Stimulated activated CD4-positive, alpha-beta T cell treated with anti-CD3 and anti-CD28 coated beads, Interleukin-1b, Interleukin-23, amount 100 ng/mL, for 4 hours (primary cell): ENCODE measurements at regions not wholly inside any gene's neighbourhood (a gene's known extent, or its start where the extent isn't known, plus 50 kb on each side); places are given as distances from the start of the nearest gene placed in this dataset.
"Not testable (repeated sequence)": the region's sequence is repeated elsewhere in the genome, so short reads cannot be mapped to it uniquely, and the experiment has no call there.

Source experiments
- DNase-seq, 2 donors: peaks; one replicate each; pipeline ENCODE4 v3.0.0-alpha.2; 2020; ENCODE audit warnings: low read depth in 2 of 2

DNA sequence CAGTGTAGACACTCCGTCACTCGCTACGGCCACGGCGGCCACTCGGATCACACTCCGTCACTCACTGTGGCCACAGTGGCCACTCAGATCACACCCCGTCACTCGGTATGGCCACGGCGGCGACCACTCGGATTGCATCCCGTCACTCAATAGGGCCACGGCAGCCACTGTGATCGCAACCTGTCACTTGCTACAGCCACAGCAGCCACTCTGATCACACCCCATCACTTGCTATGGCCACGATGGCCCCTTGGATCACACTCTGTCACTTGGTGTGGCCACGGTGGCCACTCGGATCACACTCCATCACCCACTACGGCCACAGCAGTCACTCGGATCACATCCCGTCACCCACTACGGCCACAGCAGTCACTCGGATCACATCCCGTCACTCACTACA is 175.3 kb downstream of the LAT start:
- DNase-seq = not testable (repeated sequence)

DNA sequence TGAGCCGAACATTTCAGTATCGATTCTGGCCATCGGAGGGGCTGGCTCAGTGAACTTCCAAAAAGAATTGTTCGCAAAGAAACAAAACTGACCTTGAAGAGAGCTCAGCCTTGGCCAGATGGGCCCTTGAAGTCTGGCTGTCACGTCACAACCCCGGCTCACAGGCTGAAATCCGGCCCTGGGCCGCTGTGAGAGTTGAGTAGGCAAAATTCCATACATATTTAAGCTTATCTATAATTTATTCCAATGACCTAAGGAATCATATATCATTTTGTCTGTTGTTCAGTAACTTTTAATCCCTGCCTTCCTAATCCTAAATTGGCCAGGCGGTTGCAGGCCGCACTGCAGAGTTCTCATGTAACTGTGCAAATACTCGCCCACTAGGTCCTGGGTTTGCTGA is 174.8 kb downstream of the LAT start:
- DNase-seq = not testable (repeated sequence)

DNA sequence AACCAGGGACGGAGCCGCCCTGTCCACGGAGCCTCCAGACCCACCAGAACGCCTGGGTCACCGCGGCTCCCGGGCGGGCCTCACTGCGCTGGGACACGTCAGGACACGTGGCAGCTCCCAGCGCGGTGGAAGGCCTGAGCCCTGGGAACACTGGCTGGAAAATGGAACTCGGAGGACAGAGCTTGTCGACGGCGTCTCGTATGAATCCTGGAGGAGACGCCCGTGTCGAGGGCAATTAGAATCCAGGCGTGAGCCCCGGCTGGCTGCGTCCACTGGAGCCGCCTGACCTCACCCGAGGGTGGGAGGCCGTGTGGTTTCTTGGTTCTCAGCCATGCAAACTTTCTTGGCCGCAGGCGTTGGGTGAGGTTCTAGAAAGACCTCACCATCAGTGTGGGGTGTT is 173.9 kb downstream of the LAT start:
- DNase-seq = no peak

DNA sequence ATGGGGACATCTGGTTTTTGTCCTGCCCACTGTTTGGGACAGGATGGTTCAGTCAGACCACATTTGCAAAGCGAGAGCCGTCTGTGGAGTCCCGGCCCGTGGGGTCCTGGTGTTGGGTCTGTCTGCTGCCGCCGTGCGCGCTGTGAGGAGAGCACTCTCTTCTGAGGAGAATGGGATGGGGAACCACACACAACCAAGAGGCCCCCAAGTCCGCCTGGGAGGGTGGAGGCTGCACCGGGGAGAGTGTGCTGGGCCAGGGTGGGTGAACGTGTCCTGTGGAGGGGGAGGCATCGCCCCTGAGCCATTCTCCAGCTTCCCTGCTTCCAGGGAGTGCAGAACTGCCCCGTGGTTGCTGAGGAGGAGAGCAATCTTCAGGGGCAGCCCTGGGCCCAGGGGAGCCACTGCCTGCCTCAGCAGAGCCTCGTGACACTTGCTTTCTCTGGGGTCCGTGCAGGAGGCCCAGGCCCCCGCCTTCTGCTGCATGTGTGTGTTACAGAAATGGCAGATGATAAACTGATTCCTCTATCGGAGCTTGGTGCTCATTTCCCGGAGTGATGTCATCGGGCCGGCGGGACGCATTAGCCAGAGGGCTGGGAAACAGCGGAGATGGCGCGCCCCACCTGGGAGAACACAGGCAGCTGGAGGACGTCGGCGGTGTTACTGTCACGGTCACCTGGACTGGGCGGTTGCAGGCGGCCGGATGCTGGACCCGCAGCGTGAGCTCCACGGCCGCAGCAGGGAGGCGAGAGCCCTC is 173.4 kb downstream of the LAT start:
- DNase-seq = not testable (repeated sequence)

DNA sequence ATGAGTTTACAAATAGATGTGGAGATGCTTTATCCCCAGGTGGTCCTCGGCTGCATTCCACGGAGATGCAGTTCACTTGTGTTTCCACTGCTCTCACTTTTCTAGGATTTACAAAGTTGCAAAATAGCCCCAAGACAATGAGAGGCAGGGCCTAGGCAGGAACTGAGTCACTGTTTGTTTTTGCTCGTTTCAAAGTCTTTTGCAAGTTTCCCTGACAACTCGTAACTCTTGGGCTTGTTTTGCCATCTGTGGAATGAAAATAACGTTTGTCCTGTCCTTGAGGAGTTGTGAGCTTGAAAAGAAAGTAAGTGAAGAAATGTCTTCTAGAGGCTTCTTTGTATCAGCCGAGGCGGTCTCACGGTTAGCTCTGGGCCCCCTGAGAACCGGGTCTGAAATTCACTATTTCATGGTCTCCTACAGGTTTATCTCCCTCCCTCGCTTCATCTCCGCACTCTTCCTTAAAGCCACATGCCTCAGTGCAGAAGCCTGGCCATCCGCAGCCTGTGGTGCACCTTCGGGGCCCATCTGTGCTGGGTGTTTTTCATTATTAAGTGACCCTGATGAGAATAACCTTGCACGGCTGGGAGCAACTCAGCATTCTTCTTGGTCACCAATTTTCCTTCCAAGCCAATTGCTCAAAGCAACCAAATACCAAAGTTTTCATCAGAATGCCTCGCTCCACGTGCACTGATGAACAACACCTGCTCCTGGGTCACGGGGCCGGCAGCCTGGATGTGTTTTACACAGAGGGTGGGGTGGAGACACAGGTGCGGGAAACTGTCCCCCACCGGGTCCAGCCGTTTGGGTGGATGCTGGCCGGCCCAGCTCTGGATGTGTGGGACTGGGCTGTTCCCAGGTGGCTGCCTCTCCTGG is 172.4 kb downstream of the LAT start:
- DNase-seq = not testable (repeated sequence)

DNA sequence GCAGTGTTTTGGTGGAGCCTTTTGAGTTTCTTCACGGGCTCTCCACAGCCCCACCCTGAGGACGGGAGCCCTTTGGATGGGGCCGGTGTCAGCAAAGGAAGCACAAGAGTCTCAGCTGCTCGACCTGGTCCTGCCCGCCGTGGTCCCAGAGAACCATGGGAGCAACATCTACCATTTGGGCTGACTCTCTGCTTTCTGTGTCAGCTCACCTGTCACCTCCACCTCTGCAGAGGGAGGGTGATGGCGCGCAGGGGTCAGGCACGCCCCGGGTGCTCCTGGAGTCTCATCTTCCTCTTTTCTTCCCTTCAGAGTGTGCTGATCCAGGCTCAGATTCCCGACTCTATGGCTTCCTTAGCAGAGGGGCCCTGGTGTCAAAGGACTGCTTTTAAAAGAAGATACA is 171.7 kb downstream of the LAT start:
- no peak for DNase-seq

DNA sequence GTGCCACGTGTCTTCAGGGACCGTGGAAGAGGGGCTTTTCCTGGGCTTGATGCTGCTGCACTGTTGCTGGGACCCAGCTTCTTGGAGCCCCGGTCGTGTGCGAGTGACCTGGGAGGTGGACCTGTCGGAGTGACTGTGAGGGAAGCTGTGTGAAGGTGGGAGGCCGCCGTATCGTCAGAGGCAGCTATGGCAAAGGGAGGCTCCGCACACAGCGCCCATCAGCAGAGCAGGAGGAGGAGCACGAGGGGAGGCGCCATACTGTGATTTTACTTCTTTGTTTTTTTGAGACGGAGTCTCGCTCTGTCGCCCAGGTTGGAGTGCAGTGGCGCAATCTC is 171.0 kb downstream of the LAT start:
- DNase-seq = not testable (repeated sequence)

DNA sequence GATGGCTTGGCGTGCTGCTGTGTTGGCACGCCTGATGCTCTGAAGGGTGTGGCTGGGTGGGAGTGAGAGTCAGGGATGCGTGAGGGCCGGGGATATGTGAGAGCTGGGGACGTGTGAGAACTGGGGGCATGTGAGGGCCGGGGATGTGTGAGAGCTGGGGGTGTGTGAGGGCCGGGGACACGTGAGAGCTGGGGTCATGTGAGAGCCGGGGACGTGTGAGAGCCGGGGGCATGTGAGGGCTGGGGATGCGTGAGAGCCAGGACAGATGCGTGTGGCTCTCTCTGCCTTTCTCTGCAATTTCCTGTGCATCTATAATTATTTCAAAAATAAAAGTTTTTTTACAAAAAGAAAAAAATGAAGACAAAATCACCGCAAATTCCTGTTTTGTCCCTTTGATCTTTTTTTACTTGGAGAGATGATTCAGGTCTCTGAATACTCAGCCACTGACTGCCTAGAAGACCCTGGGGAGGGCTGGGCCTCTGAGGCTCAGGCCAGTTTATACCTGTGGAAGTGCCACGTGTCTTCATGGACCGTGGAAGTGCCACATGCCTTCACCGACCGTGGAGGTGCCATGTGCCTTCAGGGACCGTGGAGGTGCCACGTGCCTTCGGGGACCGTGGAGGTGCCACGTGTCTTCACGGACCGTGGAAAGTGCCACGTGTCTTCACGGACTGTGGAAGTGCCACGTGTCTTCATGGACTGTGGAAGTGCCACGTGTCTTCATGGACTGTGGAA is 170.4 kb downstream of the LAT start:
- not testable (repeated sequence) for DNase-seq

DNA sequence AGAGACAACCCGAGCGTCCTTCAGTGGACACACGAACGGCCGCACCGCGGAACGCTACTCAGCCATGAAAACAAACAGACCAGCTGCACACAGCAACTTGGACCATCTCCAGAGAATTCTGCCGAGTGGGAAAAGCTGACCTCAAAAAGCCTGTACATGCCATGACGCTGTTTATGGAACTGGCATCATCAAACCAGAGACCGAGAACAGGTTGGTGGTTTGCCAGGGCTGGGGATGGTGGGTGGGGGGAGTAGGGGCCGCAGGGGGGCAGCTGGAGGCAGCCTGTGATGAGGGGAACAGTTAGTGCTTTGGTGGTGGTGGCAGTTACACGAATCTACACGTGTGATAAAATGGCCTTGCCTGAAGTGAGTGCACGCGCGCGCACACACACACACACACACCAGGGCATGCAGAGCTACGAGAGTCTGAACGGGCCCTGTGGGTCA is 169.8 kb downstream of the LAT start:
- DNase-seq = no peak

DNA sequence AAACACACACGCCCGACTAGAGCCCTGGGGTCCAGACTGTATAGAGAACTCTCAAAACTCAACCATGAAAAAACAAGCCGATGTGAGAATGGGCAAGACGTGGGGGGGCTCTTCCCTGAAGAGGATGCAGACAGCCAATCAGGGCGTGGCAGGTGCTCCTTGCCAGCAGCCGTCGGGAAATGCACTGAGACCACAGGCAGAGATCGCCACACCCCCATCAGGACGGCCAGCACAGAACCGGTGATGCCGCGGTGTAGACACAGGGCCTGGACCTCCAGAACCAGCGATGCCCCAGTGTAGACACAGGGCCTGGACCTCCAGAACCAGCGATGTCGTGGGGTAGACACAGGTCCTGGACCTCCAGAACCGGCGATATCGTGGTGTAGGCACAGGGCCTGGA is 169.2 kb downstream of the LAT start:
- DNase-seq = no peak

DNA sequence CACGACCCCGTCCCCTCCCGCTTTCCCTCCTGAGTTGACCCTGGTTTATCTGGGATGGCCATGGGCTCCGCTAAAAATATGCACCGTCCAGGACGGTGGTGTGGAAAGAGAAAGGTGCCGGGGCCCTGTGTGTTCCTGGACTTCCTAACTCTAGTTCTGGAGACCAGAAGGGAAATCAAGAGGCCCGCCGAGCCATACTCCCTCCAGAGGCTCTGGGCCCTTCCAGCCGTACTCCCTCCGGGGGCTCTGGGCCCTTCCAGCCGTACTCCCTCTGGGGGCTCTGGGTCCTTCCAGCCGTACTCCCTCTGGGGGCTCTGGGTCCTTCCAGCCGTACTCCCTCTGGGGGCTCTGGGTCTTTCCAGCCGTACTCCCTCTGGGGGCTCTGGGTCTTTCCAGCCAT is 168.5 kb downstream of the LAT start:
- DNase-seq = not testable (repeated sequence)

DNA sequence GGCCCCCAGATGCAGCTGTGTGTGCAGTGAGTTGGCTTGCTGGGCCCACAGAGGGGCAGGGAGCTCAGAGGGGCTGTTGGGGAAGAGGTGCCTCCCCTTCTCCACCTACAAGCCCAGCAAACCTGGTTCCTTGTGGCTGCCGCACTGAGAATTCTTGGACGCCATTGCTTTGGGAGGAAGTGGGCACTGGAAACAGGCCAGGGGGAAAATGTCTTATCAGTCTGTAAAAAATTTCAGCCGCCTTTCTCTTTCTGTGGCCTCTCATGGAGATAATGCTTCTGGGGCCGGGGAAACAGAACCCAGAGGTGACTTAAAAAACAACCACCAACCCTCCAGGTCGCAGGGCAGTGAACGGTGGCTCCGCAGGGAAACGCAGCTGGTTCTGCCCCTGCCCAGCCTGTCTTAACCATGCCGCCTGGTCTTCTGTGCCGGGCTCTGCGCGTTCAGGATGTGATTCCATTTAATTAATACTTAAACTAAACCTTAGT is 167.7 kb downstream of the LAT start:
- not testable (repeated sequence) for DNase-seq

DNA sequence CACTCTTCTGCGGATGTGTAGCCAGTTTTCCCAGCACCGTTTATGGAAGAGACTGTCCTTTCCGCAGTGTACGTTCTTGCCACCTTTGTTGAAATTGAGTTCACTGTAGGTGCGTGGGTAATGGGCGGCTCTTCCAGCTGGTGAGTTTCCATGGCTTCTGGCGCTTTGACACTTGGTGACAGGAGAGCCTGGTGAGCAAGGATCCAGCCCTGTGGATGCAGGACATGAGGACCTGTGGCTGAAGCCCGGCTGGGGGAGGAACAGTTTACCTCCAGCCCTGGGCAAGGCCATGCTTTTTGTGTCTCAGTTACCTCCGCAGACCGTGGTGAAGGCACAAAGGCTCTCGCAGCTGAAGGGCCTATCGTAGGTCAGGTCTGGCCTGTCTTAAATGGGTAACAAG is 166.5 kb downstream of the LAT start:
- DNase-seq = no peak

DNA sequence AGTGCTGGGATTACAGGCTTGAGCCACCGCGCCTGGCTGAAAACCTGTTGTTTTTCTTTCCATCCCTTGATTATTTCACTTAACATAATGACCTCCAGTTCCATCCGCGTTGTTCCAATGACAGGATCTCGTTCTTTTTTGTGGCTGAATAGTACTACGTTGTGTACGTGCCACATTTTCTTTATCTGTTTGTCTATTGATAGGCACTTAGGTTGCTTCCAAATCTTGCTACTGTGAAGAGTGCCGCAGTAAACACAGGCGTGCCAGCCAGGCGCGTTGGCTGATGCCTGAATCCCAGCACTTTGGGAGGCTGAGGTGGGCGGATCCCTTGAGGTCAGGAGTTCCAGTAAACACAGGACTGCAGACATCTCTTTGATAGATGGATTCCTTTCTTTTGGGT is 165.1 kb downstream of the LAT start:
- not testable (repeated sequence) for DNase-seq

DNA sequence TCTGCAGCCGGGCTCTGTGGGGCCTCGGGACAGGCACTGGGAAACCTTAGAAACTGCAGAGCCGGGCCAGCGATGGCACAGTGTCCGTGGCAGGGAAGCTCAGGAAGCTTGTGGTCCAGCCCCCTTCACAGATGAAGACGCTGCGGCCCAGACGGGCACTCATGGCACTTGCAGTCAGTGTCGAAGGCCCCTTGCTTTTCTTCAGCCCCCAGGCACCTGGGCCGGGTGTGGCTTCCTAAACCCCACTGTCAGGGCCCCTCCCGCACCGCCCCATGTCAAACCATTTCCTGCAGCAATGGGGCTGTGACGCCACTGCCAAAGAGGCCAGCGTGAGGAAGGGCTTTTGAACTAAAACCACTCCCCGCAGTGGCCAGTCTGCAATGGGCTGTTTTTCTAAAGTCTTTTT is 164.0 kb downstream of the LAT start:
- peak; percentile 28 to 41 for DNase-seq

DNA sequence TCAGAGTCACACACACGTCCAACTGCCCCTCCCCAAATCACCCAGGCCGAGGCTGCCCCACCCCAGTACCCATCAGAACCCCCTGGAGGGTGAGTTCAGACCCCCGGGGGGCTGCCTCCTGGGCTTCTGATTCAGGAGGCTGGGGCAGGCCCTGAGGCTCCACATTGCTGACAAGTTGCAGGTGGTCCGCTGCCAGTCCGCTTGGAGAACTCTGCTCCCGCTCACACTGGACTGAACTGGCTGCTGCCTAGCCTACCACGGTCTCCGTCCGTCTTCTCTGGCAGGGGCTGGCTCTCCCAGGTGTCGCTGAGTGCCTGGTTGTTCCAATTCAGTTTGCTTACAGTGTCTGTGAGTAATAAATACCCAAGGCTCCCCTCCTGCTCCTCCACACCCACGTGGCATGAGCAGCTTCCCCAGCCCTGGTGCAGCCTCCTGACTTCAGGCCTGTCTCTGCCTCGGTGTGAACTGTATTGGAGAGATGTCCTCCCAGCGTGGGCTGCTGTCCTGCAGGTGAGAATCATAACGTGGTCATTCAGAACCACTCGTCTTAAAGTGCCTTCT is 163.4 kb downstream of the LAT start:
- DNase-seq = peak; percentile 24 to 28

DNA sequence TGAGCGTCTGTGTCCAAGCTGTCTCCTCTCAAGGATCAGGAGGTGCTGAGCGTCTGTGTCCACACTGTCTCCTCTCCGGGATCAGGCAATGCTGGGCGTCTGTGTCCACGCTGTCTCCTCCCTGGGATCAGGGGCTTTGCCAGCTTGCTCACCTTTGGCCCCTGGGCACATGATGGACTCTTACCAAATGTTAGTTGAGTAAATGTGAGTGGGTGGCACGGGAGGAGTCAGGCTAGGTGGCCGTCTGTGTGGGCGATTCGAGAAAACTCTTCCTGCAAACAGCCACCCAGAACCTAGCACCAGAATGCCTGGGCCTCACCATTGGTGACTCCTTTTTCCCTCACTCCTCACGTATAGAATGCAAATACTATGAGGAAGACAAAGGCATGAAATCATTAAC is 162.9 kb downstream of the LAT start:
- DNase-seq = not testable (repeated sequence)

DNA sequence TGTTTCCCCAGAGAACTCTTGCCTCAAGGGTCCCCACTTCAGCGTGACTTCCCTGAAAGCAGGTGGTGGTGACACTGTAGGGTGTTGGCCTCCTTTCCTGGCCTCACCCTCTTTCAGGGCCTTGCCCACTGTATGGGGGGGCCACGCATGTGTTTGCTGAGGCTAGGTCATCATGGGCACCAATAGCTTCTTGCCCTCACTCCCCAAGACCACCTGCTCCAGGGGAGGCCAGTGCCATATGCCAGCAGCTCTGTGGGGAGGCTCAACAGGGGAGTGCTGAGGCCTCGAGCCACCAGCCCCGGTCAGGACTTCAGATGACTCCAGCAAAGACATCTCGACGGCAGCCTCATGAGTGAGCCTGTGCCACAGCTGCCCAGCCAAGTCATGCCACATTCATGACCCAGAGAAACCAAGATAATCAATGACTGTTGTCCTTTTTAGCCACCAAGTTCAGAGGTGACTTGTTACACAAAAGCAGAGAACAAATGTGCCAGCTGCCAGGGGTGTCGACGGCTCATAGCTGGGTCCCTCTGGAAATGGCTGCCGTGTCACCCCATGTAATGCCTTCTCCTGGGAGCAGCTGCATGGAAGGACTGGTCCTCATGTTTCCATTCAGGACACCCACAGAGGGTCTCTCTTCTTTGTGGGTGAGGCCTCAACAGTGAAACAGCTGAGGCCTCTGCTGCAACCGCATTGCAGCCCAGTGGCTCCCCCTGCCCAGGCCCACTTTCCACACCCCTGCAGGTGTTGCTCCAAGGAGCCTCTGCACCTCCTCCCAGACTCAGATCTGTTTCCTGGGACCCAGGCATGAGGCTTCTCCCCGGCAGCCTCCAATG is 162.2 kb downstream of the LAT start:
- DNase-seq = not testable (repeated sequence)

DNA sequence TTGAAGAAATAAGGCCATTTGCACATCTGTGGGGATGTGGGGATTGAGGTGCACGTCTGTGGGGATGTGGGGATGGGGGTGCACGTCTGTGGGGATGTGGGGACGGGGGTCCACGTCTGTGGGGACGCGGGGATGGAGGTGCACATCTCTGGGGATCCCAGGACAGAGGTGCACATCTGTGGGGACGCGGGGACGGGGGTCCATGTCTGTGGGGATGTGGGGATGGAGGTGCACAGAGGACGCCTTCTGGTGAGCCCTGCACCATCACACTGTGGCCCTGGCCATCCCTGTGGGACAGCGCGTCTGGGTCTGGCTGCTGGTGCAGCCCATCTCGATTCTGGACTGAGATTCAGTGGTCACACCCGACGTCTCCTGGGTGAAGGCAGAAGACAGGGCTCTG is 161.4 kb downstream of the LAT start:
- DNase-seq = no peak

DNA sequence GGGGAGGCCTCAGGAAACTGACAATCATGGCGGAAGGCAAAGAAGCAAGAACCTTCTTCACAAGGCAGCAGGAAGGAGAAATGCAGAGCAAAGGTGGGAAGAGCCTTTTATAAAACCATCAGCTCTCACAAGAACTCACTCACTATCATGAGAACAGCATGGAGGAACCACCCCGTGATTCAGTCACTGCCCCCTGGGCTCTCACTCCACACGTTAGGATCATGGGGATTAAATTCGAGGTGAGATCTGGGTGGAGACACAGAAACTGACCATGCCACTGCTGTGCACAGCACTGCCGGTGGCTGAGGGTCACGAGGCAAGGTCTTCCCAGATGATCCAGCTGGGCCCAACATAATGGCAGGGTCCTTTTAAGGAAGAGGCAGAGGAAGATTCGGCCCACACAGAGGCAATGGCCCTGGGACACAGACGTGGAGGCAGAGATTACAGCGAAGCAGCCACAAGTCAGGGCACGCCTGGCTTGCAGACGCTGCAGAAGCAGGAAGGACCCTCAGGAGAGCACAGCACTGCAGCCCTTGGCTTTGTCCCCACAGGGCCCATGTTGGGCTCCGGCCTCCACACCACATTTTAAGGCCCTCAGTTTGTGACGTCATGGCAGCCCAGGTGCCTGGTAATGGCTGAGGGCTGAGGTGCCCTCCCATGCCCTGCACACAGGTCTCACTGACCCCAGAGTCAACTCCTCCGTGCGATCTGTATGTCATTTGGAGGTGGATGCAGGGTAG is 160.8 kb downstream of the LAT start:
- not testable (repeated sequence) for DNase-seq
